GM21786 (cell line): ENCODE measurements at regions not wholly inside any gene's neighbourhood (a gene's known extent, or its start where the extent isn't known, plus 50 kb on each side); places are given as distances from the start of the nearest gene placed in this dataset.

Experiments
- ATAC-seq: cut with Tn5 transposase; IDR thresholded peaks from one replicate; pipeline ENCODE4 v1.9.1; 2021; ENCODE audit not compliant: unreplicated experiment

DNA sequence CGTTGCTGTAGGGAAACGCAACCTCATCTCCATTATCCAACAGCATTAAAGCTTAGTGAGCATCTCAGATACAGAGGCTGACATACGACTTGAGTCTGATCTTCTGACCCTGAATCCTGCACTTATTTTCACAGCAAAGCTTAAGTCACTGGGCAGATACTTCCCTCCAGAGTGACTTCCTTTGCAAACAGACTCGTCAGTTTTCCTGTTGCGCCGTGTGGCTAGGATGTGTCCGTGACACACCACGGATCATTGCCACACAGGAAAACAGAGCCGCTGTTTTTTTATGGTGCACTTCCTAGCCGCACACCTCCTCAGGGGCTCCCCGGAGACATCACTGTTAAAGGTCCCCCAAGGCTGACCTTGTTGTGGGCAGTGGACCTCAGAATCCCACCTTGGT lies 94.9 kb upstream of the MKI67 start:
- ATAC-seq: no peak

DNA sequence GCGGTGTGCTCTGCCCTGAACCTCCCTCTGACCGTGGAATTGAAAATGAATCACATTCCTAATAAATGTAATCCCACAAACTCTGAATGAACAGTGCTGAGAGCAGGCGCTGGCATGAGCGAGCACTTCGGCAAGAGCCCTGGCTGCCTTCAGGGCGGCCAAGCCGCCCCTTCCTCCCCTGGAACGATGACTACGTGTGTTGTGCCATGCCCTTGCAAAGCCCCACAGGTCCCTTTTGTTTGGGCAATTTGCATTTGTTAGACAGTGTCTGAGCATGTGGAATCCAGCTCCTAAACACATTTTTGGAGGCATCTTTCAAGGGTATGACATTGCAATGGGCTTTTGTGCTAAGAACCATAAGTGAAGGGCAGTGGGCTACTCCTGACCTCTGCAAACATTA lies 95.6 kb upstream of the MKI67 start:
- ATAC-seq: no peak

GRCh38 chr10:128222332-128222849 lies 96.2 kb upstream of the MKI67 start:
- ATAC-seq: no peak

DNA sequence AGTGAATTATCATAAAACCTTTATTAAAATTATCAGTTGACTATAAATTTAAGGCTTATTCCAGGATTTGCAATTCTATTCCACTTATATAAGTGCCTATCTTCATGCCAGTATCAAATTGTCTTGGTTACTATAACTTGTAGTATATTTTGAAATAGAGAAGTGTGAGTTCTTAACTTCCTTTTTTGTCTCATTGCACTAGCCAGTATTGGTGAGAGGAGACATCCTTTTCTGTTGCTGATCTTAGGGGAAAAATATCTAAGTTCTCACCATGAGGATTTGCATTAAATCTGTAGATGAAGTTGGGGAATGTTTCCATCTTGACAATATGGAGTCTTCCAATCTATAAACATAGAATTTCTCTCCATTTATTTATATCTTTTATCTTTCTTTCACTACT lies 104.2 kb upstream of the MKI67 start:
- ATAC-seq: no peak

GRCh38 chr10:128233422-128233821 lies 107.2 kb upstream of the MKI67 start:
- ATAC-seq: no peak

GRCh38 chr10:128237710-128238109 lies 111.5 kb upstream of the MKI67 start:
- no peak for ATAC-seq

DNA sequence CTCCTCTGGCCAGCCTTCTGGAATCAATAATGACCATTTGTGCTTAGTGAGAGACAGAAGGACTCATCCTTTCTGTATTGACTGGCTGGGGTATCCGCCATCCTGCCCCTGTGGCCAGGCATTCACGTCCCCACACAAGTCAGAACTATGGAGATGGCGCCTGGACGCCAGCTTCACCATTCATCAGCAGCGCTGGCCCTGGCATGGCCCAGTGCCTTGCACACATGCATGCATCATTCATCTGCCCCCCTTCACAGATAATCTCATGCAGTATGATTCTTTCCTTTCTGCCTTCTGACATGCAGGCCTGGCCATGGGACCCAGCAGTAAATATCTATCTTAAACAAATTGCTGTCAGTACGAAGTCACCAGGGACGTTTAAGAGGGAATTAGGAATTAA lies 114.8 kb upstream of the MKI67 start:
- ATAC-seq: no peak

GRCh38 chr10:128242641-128243040 lies 116.4 kb upstream of the MKI67 start:
- ATAC-seq: no peak

GRCh38 chr10:128245026-128245425 lies 118.8 kb upstream of the MKI67 start:
- ATAC-seq: no peak

GRCh38 chr10:128247576-128247975 lies 121.4 kb upstream of the MKI67 start:
- no peak for ATAC-seq

- no peak for ATAC-seq
These were observed 128.3 kb upstream of the MKI67 start for GRCh38 chr10:128254476-128254875.

- no peak for ATAC-seq
These were observed 131.2 kb upstream of the MKI67 start for GRCh38 chr10:128257428-128257827.

DNA sequence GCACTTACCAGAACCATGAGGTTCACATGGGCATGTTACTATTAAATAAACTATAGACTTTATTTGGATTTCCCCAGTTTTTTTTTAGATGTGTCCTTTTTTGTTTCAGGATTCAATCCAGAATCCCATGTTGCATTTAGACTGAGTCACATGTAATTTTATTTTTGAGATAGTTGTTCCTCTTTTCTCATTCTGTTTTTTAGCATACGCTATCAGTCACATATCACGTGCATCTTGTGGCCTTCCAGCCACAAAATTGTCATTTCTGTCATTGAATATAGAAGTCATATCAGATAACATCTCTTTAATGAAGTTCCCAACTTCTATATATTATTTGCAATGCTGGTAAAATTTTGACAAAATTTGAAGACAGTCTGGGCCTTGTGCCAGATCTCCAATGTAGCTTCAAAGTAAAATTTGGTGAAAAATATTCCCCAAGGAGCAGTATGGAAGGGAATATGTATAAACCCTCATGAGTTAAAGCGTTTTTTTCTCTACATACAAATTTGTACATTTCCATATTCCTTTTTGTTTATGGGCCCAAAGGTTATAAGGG lies 132.3 kb upstream of the MKI67 start:
- no peak for ATAC-seq

DNA sequence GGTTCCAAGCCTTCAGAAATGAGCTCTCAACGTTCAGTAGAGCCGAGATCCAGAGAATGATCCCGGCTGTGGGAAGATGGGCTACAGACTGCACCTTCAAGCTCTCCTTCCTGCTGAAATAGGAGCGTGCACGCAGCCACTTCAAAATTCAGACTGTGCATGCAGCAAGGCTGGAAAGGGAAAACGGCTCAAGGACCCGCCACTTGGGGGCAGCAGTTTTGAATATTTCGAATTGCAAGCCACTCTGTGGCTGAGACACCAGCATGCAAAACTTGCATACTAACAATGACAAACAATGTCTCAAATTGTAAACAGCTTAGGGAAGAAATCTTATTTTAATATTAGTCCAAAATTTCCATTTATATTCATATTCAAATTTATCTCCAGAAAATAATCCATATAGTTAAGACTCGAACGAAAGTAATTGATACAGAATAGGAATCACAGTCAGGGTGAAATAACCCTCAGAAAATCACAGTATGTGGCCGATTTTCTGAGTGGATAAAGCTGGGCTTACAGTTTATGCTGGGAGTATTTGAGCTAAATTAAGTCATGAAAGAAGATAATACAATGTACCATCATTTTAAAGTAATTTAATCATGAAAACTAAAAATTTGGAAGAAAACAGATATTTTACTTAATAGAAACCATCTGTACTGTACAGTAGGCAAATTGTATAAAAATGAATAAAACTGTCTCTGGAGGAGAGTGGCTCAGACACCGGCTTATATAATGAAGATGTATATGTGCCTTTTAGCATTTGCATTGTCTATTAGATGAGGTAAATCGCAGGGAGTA lies 137.9 kb upstream of the MKI67 start:
- ATAC-seq: no peak

DNA sequence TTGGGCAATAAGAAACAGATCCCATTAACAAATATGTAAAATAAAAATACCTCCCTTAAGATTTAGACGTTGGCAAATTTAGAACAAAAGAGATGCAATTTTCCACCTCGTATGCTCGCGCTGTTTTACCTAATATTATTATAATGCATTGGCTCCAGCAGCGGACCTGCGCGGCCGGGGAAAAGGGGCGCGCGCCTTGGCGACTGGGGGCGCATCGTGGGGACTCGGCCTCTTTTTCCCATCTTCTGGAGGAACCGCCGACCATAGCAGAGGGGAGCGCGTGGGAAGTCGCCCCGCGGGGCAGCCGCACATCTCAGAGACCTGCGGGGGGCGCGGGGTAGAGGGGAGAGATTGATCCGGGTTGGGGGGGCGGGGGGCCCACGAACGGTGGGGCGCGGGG lies 139.4 kb upstream of the MKI67 start:
- no peak for ATAC-seq

DNA sequence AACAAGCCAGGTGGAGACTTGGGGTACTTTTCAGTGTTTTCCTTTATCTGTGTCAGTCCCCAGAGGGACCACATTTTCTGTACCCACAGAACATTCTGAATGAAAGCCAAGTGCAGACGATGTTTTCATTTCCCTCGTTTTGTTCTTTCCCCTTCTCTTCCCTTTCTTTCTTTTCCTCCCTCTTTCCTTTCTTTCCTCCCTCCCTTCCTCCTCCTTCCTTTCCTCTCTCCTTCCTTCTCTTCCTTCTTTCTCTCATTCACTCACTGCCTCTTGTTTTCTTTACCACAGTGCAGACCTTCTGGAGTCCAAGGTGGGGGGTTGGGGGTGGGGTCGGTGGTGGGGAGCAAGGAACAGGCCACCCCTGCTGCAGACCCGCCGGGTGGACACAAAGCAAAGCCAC lies 141.4 kb upstream of the MKI67 start:
- no peak for ATAC-seq

DNA sequence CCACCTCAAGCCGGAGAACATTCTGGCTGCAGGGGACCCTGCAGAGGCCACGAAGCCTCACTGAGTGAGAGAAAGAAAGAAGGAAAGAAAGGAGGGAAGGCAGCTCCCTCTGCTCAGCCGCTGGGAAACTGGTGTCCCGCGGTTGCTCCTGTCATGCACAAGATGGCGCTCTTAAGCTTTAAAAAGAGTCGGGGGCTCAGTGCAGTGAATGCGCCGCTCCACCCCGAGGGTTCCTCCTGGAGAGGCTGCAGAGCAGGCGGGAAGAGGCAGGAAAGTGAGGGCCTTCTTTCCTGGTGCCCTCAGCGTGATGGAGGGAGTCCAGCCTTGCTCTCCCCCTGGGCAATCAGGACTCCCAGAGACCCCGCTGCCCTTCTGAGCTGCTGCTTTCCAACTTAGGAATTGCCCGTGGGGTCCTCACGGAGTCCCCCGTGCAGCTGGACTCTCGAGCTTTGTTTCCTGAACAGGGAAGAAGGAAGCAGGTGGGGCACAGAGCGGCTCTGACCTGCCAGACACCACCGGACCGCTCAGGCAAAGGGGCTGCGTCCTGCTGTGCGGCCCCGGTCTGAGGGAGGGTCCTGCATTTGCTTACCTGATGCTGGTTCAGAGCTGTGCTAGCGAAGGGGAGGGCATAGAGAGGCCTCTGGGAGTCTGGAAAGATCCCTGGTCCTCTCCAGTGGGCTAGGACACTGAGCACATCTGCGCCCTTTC lies 141.9 kb upstream of the MKI67 start:
- no peak for ATAC-seq

GRCh38 chr10:128274938-128275337 lies 148.7 kb upstream of the MKI67 start:
- ATAC-seq: no peak

DNA sequence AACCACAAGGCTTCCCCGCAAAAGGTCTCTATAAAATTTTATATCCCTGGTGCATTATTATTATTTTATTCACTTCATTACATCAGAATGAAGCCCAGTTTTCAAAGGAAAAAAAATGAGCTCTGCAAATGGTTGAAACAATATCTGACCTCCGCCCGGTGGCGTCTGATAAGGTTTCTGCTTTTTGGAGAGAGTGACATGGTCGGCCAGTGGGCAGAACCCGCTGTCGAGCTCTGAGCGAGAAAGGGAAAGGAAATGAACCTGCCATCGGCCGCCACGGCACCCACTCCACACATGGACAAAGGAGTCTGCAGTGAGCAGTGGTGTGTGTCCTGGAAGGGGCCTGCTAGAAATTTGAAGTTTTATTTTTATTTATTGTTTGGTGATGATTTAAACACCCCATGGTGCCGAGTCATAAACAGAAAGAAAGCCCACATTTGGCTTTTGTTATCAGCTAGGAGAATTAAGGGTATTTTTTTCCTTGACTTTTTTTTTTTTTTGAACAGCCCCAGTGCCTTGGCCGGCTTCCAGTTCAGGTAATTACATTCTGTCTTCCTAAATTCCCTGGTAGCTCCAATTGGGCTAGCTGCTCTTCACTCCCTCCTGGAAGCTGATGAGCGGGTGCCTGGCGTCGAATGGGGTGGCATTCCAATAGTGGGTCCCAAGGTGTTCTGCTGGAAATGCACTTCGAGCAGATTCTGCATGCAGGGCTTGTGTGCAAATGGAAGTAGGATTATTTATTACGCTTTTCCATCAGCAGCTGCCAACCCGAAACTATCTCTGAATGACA lies 149.4 kb upstream of the MKI67 start:
- ATAC-seq: no peak

DNA sequence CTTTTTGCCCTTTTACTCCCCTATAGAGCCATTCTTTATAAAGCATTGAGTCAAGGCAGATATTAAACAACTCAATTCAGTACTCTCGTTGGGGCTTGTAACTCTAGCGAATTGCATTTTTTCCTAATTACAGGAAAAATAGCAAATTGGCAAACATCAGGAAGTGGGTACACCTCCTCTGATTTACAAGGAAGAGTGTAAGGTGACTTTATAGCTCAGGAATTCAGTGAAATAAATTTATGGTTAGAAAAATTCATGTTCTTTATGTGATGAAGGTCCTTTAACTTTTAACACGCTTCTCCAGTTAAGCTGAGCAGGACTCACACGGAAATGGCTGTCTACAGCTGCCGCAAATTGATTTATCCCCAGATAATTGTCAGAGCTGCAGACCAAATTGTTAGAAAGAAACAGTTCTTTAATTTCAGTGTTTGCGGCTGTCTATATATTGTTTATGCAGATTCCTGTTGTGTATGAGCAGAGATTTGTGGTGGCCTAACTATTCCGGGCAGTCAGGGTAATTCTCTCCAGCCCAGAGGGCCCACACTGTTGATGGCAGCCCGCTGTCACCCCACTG lies 151.1 kb upstream of the MKI67 start:
- ATAC-seq: no peak

- no peak for ATAC-seq
These were observed 152.1 kb upstream of the MKI67 start for GRCh38 chr10:128278362-128278761.
